ENCODE measurements at regions not wholly inside any gene's neighbourhood (a gene's known extent, or its start where the extent isn't known, plus 50 kb on each side); places are given as distances from the start of the nearest gene placed in this dataset.

GRCh38 chr12:126569706-126570105 lies 1504.5 kb downstream of the AACS start:
- no peaks in the 10 kb centered on the region for H3K36me3 ChIP-seq (ENCODE audit: control insufficient read depth, insufficient read depth, low read length)
- TF ChIP-seq CTCF (IDR thresholded peaks at IDR 0.05; ENCODE audit: insufficient read depth, low read length, poor library complexity, severe bottlenecking), result no peak
- no peak for DNase-seq (ENCODE audit: extremely low read depth, insufficient read length)

GRCh38 chr12:126570566-126570965 lies 1505.3 kb downstream of the AACS start:
- no peak overlapping the region for H3K4me3 ChIP-seq (replicated peaks; ENCODE audit: low read depth, low read length)
- TF ChIP-seq CTCF (IDR thresholded peaks at IDR 0.05; ENCODE audit: insufficient read depth, low read length, poor library complexity, severe bottlenecking), result no peak
- DNase-seq (ENCODE audit: extremely low read depth, insufficient read length), result no peak
- no peaks in the 10 kb centered on the region for H3K27me3 ChIP-seq (replicated peaks; ENCODE audit: control insufficient read depth, insufficient read depth, low read length)
- H3K36me3 ChIP-seq (ENCODE audit: control insufficient read depth, insufficient read depth, low read length), result no peaks in the 10 kb centered on the region

More at GRCh38 chr12:126569706-126570105, 1504.5 kb downstream of the AACS start:
- H3K27me3 ChIP-seq (replicated peaks; ENCODE audit: control insufficient read depth, insufficient read depth, low read length), result no peaks in the 10 kb centered on the region
- H3K4me3 ChIP-seq (replicated peaks; ENCODE audit: low read depth, low read length), result no peak overlapping the region

GRCh38 chr12:126572170-126572569 lies 1506.9 kb downstream of the AACS start:
- no peak overlapping the region for H3K4me3 ChIP-seq (replicated peaks; ENCODE audit: low read depth, low read length)
- no peak for TF ChIP-seq CTCF (IDR thresholded peaks at IDR 0.05; ENCODE audit: insufficient read depth, low read length, poor library complexity, severe bottlenecking)
- H3K36me3 ChIP-seq (ENCODE audit: control insufficient read depth, insufficient read depth, low read length), result no peaks in the 10 kb centered on the region
- no peaks in the 10 kb centered on the region for H3K27me3 ChIP-seq (replicated peaks; ENCODE audit: control insufficient read depth, insufficient read depth, low read length)
- no peak for DNase-seq (ENCODE audit: extremely low read depth, insufficient read length)

GRCh38 chr12:126581655-126582054 lies 1516.4 kb downstream of the AACS start:
- no peaks in the 10 kb centered on the region for H3K27me3 ChIP-seq (replicated peaks; ENCODE audit: control insufficient read depth, insufficient read depth, low read length)
- no peaks in the 10 kb centered on the region for H3K36me3 ChIP-seq (ENCODE audit: control insufficient read depth, insufficient read depth, low read length)
- no peak overlapping the region for H3K4me3 ChIP-seq (replicated peaks; ENCODE audit: low read depth, low read length)
- DNase-seq (ENCODE audit: extremely low read depth, insufficient read length), result no peak
- TF ChIP-seq CTCF (IDR thresholded peaks at IDR 0.05; ENCODE audit: insufficient read depth, low read length, poor library complexity, severe bottlenecking), result no peak

- Histone ChIP-seq H3K4me3 (replicated peaks; ENCODE audit: low read depth, low read length) (no peak overlapping the region), H3K27me3 (replicated peaks; ENCODE audit: control insufficient read depth, insufficient read depth, low read length) (no peaks in the 10 kb centered on the region), H3K36me3 (ENCODE audit: control insufficient read depth, insufficient read depth, low read length) (no peaks in the 10 kb centered on the region)
- TF ChIP-seq CTCF (IDR thresholded peaks at IDR 0.05; ENCODE audit: insufficient read depth, low read length, poor library complexity, severe bottlenecking), result no peak
- DNase-seq (ENCODE audit: extremely low read depth, insufficient read length), result no peak
These were observed 1517.0 kb downstream of the AACS start for GRCh38 chr12:126582231-126582630.

- Histone ChIP-seq H3K27me3 (replicated peaks; ENCODE audit: control insufficient read depth, insufficient read depth, low read length) (no peaks in the 10 kb centered on the region), H3K36me3 (ENCODE audit: control insufficient read depth, insufficient read depth, low read length) (no peaks in the 10 kb centered on the region), H3K4me3 (replicated peaks; ENCODE audit: low read depth, low read length) (no peak overlapping the region)
- TF ChIP-seq CTCF (IDR thresholded peaks at IDR 0.05; ENCODE audit: insufficient read depth, low read length, poor library complexity, severe bottlenecking), result no peak
- peak; percentile 2 for DNase-seq (ENCODE audit: extremely low read depth, insufficient read length)
These were observed 1523.5 kb downstream of the AACS start for GRCh38 chr12:126588586-126589249.

All from GM06990 (cell line).